WTC11 (cell line): ENCODE measurements at regions not wholly inside any gene's neighbourhood (a gene's known extent, or its start where the extent isn't known, plus 50 kb on each side); places are given as distances from the start of the nearest gene placed in this dataset.

ENCODE experiments used
- ATAC-seq: fragments of 200-7000 bp; cut with Tn5 transposase; 2 replicates; pipeline ENCODE4 v1.10.0; 2021; ENCODE audit warnings: mild to moderate bottlenecking, moderate library complexity
- CTCF ChIA-PET: fragments of 300-600 bp; sonication (Branson Sonifier 250); formaldehyde crosslinking; loops from one replicate; lab custom pipeline; 2021; ENCODE audit warnings: antibody characterized with exemption; lab: Charles Lee
- POLR2A ChIA-PET: fragments of 350-600 bp; sonication (Branson Sonifier 250); formaldehyde crosslinking; loops from one replicate; lab custom pipeline; 2021; ENCODE audit warnings: antibody characterized with exemption; lab: Charles Lee
- DNase-seq: peaks from one replicate; pipeline ENCODE4 v3.0.0; 2021; ENCODE audit warnings: low spot score
- H3K27ac Mint-ChIP-seq: 2 replicates; pipeline ENCODE4 v1.8.0; 2021; ENCODE audit warnings: mixed read lengths
- H3K27me3 Mint-ChIP-seq: 2 replicates; pipeline ENCODE4 v1.8.0; 2021; ENCODE audit warnings: low read depth, mild to moderate bottlenecking, moderate library complexity, mixed read lengths
- H3K36me3 Mint-ChIP-seq: 2 replicates; pipeline ENCODE4 v1.8.0; 2021; ENCODE audit warnings: mixed read lengths
- H3K4me1 Mint-ChIP-seq: 2 replicates; pipeline ENCODE4 v1.8.0; 2022; ENCODE audit warnings: mixed read lengths
- H3K4me3 Mint-ChIP-seq: 2 replicates; pipeline ENCODE4 v1.8.0; 2021; ENCODE audit warnings: mild to moderate bottlenecking, moderate library complexity, mixed read lengths
- H3K9me3 Mint-ChIP-seq: 2 replicates; pipeline ENCODE4 v1.8.0; 2021; ENCODE audit warnings: mixed read lengths
- CBFB ChIP-seq: sonication (generic); formaldehyde crosslinking; IDR thresholded peaks from 2 replicates; pipeline ENCODE4 v1.8.1; 2022; ENCODE audit warnings: mild to moderate bottlenecking, low read depth, missing genetic modification reagents
- ESRRA ChIP-seq: sonication (generic); formaldehyde crosslinking; IDR thresholded peaks from 2 replicates; pipeline ENCODE4 v1.8.1; 2022; ENCODE audit warnings: mild to moderate bottlenecking, missing genetic modification reagents, borderline replicate concordance
- ETV6 ChIP-seq: sonication (generic); formaldehyde crosslinking; IDR thresholded peaks from 2 replicates; pipeline ENCODE4 v1.8.1; 2022; ENCODE audit warnings: mild to moderate bottlenecking, missing genetic modification reagents
- FOXJ3 ChIP-seq: sonication (generic); formaldehyde crosslinking; IDR thresholded peaks from 2 replicates; pipeline ENCODE4 v1.9.0; 2021; ENCODE audit warnings: missing genetic modification reagents, mild to moderate bottlenecking, borderline replicate concordance
- FOXP1 ChIP-seq: sonication (generic); formaldehyde crosslinking; IDR thresholded peaks from 2 replicates; pipeline ENCODE4 v1.8.0; 2022; ENCODE audit warnings: missing genetic modification reagents, mild to moderate bottlenecking, moderate library complexity, borderline replicate concordance
- GABPB1 ChIP-seq: sonication (generic); formaldehyde crosslinking; IDR thresholded peaks from 2 replicates; pipeline ENCODE4 v1.8.1; 2023; ENCODE audit warnings: mild to moderate bottlenecking, missing genetic modification reagents
- GTF2I ChIP-seq: fragments of 250-450 bp; sonication (Bioruptor Pico); conservative IDR thresholded peaks from 2 replicates; pipeline ENCODE4 v1.4.0; 2021; ENCODE audit warnings: mild to moderate bottlenecking
- HMGA2 ChIP-seq: fragments of 250-450 bp; sonication (Bioruptor Pico); IDR thresholded peaks from 2 replicates; pipeline ENCODE4 v1.4.0; 2021; ENCODE audit warnings: mild to moderate bottlenecking, moderate library complexity
- JAZF1 ChIP-seq: fragments of 250-450 bp; sonication (Bioruptor Pico); IDR thresholded peaks from 2 replicates; pipeline ENCODE4 v1.9.0; 2021; ENCODE audit warnings: moderate library complexity, mild to moderate bottlenecking, inconsistent platforms
- NFATC4 ChIP-seq: fragments of 250-450 bp; sonication (Bioruptor Pico); IDR thresholded peaks from 2 replicates; pipeline ENCODE4 v1.9.0; 2021; ENCODE audit warnings: mild to moderate bottlenecking
- NFYB ChIP-seq: sonication (generic); formaldehyde crosslinking; conservative IDR thresholded peaks from 2 replicates; pipeline ENCODE4 v1.8.0; 2022; ENCODE audit warnings: low read depth, missing genetic modification reagents
- NR2C2 ChIP-seq: sonication (generic); formaldehyde crosslinking; IDR thresholded peaks from 2 replicates; pipeline ENCODE4 v1.8.0; 2022; ENCODE audit warnings: mild to moderate bottlenecking, missing genetic modification reagents
- NR3C1 ChIP-seq: sonication (generic); formaldehyde crosslinking; conservative IDR thresholded peaks from 2 replicates; pipeline ENCODE4 v1.8.1; 2023; ENCODE audit warnings: low read depth, mild to moderate bottlenecking, missing genetic modification reagents
- OVOL2 ChIP-seq: fragments of 250-450 bp; sonication (Bioruptor Pico); IDR thresholded peaks from 2 replicates; pipeline ENCODE4 v1.9.0; 2021; ENCODE audit warnings: mild to moderate bottlenecking, borderline replicate concordance
- PRRX2 ChIP-seq: fragments of 250-450 bp; sonication (Bioruptor Pico); IDR thresholded peaks from 2 replicates; pipeline ENCODE4 v1.8.0; 2021; ENCODE audit warnings: mild to moderate bottlenecking
- SMAD3 ChIP-seq: sonication (generic); formaldehyde crosslinking; IDR thresholded peaks from 2 replicates; pipeline ENCODE4 v1.8.0; 2022; ENCODE audit warnings: missing genetic modification reagents, mild to moderate bottlenecking, borderline replicate concordance
- SMAD4 ChIP-seq: sonication (generic); formaldehyde crosslinking; IDR thresholded peaks from 2 replicates; pipeline ENCODE4 v1.8.0; 2022; ENCODE audit warnings: mild to moderate bottlenecking, missing genetic modification reagents
- SP1 ChIP-seq: sonication (generic); formaldehyde crosslinking; conservative IDR thresholded peaks from 2 replicates; pipeline ENCODE4 v1.8.1; 2022; ENCODE audit warnings: missing genetic modification reagents
- TCF7 ChIP-seq: sonication (generic); formaldehyde crosslinking; IDR thresholded peaks from 2 replicates; pipeline ENCODE4 v1.8.0; 2022; ENCODE audit warnings: mild to moderate bottlenecking, low read depth, missing genetic modification reagents, moderate library complexity
- ZNF219 ChIP-seq: sonication (generic); formaldehyde crosslinking; IDR thresholded peaks from 2 replicates; pipeline ENCODE4 v1.8.0; 2023; ENCODE audit warnings: missing genetic modification reagents, mild to moderate bottlenecking, borderline replicate concordance
- ZNF232 ChIP-seq: sonication (generic); formaldehyde crosslinking; IDR thresholded peaks from 2 replicates; pipeline ENCODE4 v1.8.0; 2022; ENCODE audit warnings: mild to moderate bottlenecking, missing genetic modification reagents
- ZNF263 ChIP-seq: sonication (generic); formaldehyde crosslinking; IDR thresholded peaks from 2 replicates; pipeline ENCODE4 v1.8.1; 2022; ENCODE audit warnings: low read depth, mild to moderate bottlenecking, moderate library complexity, missing genetic modification reagents
- TF ChIP-seq, protein P1 (sequence below): sonication (generic); formaldehyde crosslinking; IDR thresholded peaks from 2 replicates; pipeline ENCODE4 v1.8.0; 2023; ENCODE audit warnings: missing genetic modification reagents
- TF ChIP-seq, protein P2 (sequence below): fragments of 250-450 bp; sonication (Bioruptor Pico); IDR thresholded peaks from 2 replicates; pipeline ENCODE4 v1.9.0; 2021; ENCODE audit warnings: mild to moderate bottlenecking, borderline replicate concordance
- TF ChIP-seq, protein P3 (sequence below): fragments of 250-450 bp; sonication (Bioruptor Pico); IDR thresholded peaks from 2 replicates; pipeline ENCODE4 v2.1.2; 2022; ENCODE audit warnings: mild to moderate bottlenecking, moderate library complexity
- TF ChIP-seq, protein P4 (sequence below): sonication (generic); formaldehyde crosslinking; IDR thresholded peaks from 2 replicates; pipeline ENCODE4 v1.8.0; 2022; ENCODE audit warnings: mild to moderate bottlenecking, missing genetic modification reagents
- TF ChIP-seq, protein P5 (sequence below): fragments of 250-450 bp; sonication (Bioruptor Pico); IDR thresholded peaks from 2 replicates; pipeline ENCODE4 v1.9.0; 2021; ENCODE audit warnings: mild to moderate bottlenecking

DNA sequence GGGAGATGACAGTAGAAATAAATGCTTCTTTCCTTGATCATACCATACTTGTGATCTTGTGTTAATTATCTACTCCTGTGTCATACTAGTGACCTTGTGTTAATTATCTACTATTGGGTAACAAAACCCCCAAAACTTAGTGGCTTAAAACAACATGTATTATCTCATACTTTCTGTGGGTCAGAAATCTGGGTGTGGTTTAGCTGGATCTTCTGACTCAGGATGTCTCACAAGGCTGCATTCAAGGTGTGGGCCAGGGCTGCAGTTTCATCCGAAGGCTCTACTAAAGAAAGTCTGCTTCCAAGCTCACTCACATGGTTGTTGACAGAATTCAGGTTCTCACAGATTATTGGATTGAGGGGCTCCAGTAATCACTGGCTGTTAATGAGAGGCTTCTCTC is 70.3 kb upstream of the NDP start:
- peaks cover 6% of the 10 kb centered on the region; the same call in 1 of the 2 replicates for H3K4me1 Mint-ChIP-seq
- no peaks in the 10 kb centered on the region for H3K36me3 Mint-ChIP-seq
- no peak overlapping the region for H3K27ac Mint-ChIP-seq
- POLR2A ChIA-PET: no interaction called here
- no peak for DNase-seq
- H3K9me3 Mint-ChIP-seq: peaks cover 7% of the 10 kb centered on the region; the same call in 1 of the 2 replicates
- CTCF ChIA-PET: no interaction called here
- no peak overlapping the region for H3K4me3 Mint-ChIP-seq
- ATAC-seq: no peak
- no peaks in the 10 kb centered on the region for H3K27me3 Mint-ChIP-seq
- TF ChIP-seq, protein P1, sequence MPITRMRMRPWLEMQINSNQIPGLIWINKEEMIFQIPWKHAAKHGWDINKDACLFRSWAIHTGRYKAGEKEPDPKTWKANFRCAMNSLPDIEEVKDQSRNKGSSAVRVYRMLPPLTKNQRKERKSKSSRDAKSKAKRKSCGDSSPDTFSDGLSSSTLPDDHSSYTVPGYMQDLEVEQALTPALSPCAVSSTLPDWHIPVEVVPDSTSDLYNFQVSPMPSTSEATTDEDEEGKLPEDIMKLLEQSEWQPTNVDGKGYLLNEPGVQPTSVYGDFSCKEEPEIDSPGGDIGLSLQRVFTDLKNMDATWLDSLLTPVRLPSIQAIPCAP (CRISPR knock-in tag): no peak
- TF ChIP-seq, protein P2, sequence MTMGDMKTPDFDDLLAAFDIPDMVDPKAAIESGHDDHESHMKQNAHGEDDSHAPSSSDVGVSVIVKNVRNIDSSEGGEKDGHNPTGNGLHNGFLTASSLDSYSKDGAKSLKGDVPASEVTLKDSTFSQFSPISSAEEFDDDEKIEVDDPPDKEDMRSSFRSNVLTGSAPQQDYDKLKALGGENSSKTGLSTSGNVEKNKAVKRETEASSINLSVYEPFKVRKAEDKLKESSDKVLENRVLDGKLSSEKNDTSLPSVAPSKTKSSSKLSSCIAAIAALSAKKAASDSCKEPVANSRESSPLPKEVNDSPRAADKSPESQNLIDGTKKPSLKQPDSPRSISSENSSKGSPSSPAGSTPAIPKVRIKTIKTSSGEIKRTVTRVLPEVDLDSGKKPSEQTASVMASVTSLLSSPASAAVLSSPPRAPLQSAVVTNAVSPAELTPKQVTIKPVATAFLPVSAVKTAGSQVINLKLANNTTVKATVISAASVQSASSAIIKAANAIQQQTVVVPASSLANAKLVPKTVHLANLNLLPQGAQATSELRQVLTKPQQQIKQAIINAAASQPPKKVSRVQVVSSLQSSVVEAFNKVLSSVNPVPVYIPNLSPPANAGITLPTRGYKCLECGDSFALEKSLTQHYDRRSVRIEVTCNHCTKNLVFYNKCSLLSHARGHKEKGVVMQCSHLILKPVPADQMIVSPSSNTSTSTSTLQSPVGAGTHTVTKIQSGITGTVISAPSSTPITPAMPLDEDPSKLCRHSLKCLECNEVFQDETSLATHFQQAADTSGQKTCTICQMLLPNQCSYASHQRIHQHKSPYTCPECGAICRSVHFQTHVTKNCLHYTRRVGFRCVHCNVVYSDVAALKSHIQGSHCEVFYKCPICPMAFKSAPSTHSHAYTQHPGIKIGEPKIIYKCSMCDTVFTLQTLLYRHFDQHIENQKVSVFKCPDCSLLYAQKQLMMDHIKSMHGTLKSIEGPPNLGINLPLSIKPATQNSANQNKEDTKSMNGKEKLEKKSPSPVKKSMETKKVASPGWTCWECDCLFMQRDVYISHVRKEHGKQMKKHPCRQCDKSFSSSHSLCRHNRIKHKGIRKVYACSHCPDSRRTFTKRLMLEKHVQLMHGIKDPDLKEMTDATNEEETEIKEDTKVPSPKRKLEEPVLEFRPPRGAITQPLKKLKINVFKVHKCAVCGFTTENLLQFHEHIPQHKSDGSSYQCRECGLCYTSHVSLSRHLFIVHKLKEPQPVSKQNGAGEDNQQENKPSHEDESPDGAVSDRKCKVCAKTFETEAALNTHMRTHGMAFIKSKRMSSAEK: no peak
- TF ChIP-seq SP1: no peak
- no peak for TF ChIP-seq SMAD3
- TF ChIP-seq, protein P3, sequence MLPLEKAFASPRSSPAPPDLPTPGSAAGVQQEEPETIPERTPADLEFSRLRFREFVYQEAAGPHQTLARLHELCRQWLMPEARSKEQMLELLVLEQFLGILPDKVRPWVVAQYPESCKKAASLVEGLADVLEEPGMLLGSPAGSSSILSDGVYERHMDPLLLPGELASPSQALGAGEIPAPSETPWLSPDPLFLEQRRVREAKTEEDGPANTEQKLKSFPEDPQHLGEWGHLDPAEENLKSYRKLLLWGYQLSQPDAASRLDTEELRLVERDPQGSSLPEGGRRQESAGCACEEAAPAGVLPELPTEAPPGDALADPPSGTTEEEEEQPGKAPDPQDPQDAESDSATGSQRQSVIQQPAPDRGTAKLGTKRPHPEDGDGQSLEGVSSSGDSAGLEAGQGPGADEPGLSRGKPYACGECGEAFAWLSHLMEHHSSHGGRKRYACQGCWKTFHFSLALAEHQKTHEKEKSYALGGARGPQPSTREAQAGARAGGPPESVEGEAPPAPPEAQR: no peak
- TF ChIP-seq CBFB (CRISPR knock-in tag): no peak

- peaks cover 7% of the 10 kb centered on the region; the same call in 1 of the 2 replicates for H3K9me3 Mint-ChIP-seq
- DNase-seq (no peak), ATAC-seq (no peak)
- TF ChIP-seq ZNF219 (no peak), FOXP1 (CRISPR knock-in tag) (no peak), GTF2I (no peak), OVOL2 (CRISPR knock-in tag) (no peak), TCF7 (CRISPR knock-in tag) (no peak), JAZF1 (CRISPR knock-in tag) (no peak), NR3C1 (CRISPR knock-in tag) (no peak), NR2C2 (no peak), ZNF232 (CRISPR knock-in tag) (no peak), GABPB1 (CRISPR knock-in tag) (no peak), ESRRA (CRISPR knock-in tag) (no peak)
- TF ChIP-seq, protein P4, sequence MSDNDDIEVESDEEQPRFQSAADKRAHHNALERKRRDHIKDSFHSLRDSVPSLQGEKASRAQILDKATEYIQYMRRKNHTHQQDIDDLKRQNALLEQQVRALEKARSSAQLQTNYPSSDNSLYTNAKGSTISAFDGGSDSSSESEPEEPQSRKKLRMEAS (CRISPR knock-in tag): no peak
- H3K4me3 Mint-ChIP-seq: no peak overlapping the region
- peaks cover 10% of the 10 kb centered on the region for H3K4me1 Mint-ChIP-seq
- H3K27me3 Mint-ChIP-seq: no peaks in the 10 kb centered on the region
- no peak overlapping the region for H3K27ac Mint-ChIP-seq
- POLR2A ChIA-PET: interaction anchor here (0.6 kb wide), 1 partner anchor 131 kb away, joined by 3 read pairs; no protein-coding TSS in a partner anchor
- CTCF ChIA-PET: no interaction called here
- H3K36me3 Mint-ChIP-seq: no peaks in the 10 kb centered on the region
These were observed 69.6 kb upstream of the NDP start for GRCh38 chrX:44042751-44043150.

DNA sequence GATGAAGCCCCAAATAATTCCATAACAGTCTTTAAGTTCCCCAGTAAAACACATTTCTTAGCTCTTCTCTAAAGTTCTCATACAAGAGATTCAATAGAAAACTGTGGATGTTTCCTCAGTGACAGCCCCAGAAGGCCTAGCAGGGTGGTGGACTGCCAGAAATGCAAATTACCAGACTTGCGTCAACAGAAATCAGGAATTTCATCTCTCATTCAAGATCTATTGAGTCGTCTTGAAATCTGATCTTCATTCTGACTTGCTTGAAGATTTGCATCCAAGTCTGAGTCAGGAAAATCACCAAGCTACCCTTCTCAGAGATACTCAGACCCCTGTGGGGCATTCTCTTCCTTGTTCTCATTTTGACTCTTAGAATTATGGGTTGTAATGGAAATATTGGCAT is 68.9 kb upstream of the NDP start:
- peaks cover 7% of the 10 kb centered on the region; the same call in 1 of the 2 replicates for H3K9me3 Mint-ChIP-seq
- TF ChIP-seq NFATC4 (CRISPR knock-in tag) (no peak), ETV6 (CRISPR knock-in tag) (no peak), NFYB (no peak), ZNF263 (no peak), SMAD4 (CRISPR knock-in tag) (no peak), PRRX2 (no peak), FOXJ3 (CRISPR knock-in tag) (no peak), CBFB (CRISPR knock-in tag) (no peak), TCF7 (CRISPR knock-in tag) (no peak), HMGA2 (CRISPR knock-in tag) (no peak)
- TF ChIP-seq, protein P5, sequence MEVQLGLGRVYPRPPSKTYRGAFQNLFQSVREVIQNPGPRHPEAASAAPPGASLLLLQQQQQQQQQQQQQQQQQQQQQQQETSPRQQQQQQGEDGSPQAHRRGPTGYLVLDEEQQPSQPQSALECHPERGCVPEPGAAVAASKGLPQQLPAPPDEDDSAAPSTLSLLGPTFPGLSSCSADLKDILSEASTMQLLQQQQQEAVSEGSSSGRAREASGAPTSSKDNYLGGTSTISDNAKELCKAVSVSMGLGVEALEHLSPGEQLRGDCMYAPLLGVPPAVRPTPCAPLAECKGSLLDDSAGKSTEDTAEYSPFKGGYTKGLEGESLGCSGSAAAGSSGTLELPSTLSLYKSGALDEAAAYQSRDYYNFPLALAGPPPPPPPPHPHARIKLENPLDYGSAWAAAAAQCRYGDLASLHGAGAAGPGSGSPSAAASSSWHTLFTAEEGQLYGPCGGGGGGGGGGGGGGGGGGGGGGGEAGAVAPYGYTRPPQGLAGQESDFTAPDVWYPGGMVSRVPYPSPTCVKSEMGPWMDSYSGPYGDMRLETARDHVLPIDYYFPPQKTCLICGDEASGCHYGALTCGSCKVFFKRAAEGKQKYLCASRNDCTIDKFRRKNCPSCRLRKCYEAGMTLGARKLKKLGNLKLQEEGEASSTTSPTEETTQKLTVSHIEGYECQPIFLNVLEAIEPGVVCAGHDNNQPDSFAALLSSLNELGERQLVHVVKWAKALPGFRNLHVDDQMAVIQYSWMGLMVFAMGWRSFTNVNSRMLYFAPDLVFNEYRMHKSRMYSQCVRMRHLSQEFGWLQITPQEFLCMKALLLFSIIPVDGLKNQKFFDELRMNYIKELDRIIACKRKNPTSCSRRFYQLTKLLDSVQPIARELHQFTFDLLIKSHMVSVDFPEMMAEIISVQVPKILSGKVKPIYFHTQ (CRISPR knock-in tag): no peak

More for the DNA sequence above, 68.9 kb upstream of the NDP start:
- no peak overlapping the region for H3K4me3 Mint-ChIP-seq
- H3K36me3 Mint-ChIP-seq: no peaks in the 10 kb centered on the region
- peaks cover 12% of the 10 kb centered on the region for H3K4me1 Mint-ChIP-seq
- no peak for ATAC-seq
- CTCF ChIA-PET: interaction anchor here (1.2 kb wide), 1 partner anchor 16 kb away, joined by 6 read pairs; no protein-coding TSS in a partner anchor
- POLR2A ChIA-PET: no interaction called here
- no peak overlapping the region for H3K27ac Mint-ChIP-seq
- no peak for DNase-seq
- H3K27me3 Mint-ChIP-seq: no peaks in the 10 kb centered on the region
